GM18867 (cell line): ENCODE measurements at regions not wholly inside any gene's neighbourhood (a gene's known extent, or its start where the extent isn't known, plus 50 kb on each side); places are given as distances from the start of the nearest gene placed in this dataset.

Experiments
- ATAC-seq: cut with Tn5 transposase; IDR thresholded peaks from one replicate; pipeline ENCODE4 v1.9.1; 2021; ENCODE audit warnings: mild to moderate bottlenecking, moderate library complexity; ENCODE audit not compliant: unreplicated experiment

DNA sequence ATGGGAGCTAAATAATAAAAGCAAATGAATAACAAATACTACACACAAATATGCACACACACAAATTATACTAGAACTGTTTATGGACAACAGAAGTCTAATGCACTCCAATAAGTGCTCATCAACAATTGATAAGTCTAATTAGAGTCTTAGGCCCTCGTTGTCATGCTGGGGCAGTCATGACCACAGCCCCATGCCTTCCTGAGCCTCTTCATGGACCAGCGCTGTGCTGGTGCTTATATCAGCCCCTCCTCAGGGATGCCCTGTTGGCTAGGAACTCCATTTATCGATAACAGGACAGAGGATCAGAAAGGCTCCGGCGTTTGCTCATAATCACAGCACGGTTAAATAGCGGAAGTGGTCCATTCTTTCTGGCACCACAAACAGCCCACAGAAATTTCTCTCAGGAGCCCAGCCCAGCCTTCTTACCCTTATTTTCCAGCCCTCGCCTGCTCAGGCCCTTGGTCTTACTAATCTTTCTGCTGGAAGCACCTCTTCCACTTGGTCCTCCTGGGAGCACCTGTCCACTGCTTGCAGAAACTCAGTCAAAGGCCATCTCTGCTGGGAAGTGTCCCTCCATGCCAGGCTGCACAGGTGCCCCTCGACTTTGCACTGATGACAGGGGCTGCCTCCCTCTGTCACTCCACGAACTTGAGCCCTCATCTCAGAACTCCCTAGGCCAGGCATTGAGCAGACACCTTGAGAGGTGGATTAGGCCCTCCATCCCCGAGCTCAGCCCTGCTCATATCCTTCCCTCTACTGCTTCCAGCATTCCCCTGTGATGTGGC, 500.2 kb upstream of the HS6ST1 start:
- no peak for ATAC-seq

DNA sequence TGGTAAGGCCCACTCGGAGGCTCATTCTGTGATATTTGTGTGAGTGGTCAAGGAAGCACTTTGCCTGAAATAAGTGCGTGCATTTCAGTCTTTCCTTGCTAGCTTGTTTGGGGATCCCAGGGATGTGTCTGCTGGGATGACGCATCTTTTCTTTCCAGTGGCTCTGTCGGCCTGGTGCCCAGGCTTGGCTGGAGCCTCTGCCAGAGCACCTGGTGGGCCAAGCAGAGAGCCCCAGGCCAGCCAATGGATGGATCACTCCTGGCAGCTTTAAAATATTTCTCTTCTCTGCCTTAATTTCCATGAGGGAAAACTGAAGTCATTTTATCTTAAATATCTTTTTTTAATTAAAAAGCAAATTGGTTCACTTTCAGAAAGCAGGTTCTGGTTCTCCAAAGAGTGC, 501.8 kb upstream of the HS6ST1 start:
- ATAC-seq: no peak

DNA sequence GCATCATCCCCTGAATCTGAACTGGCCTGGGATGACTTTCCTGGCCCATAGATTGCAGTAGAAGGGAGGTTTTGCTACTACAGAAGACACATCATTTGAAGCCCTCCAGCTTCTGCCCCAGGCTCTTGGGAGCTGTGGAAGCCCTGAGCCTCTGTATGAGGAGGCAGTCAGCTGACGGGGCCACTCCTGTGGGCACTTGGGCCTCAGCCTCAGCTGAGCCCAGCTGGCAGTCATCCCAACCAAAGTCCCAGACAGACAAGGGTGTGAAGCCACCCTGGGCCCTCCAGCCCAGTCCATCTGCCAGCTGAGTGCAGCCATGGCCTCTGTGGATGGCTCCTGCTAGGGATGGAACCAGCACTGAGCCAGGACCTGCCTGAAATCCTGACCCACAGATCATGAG, 502.3 kb upstream of the HS6ST1 start:
- no peak for ATAC-seq

DNA sequence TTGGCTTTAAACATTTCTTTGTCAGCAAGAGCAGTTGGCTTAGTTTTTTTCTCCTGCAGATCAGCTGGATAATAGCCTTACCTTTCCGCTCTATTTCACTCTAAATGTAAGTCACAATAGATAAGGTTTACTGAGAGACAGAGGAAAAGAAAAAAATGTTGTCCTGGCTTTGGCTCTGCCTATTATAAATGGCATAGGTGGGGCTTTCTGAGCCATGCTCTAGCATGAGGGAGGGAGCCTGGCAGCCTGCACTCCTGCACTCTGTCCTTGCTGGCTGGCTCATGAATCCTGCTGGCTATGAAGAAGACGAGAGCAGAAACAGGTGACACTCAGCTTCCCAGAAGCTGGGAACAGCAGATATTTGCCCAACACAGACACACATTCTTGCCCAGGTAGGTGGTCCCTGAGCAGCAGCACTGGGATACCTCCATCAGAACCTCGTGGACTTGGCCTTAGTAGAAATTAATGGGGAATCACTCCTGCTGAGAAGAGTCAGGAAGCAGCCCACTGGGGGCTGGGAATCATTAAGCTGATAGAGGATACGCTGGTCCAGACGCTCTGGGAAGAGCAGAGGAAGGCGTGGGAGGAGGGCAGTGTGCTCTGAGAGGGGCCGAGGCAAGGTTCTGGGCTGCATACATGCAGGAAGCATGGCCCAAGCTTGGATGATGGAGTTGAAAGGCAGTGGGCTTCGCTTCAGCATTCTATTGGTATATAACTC, 514.4 kb upstream of the HS6ST1 start:
- ATAC-seq: no peak

DNA sequence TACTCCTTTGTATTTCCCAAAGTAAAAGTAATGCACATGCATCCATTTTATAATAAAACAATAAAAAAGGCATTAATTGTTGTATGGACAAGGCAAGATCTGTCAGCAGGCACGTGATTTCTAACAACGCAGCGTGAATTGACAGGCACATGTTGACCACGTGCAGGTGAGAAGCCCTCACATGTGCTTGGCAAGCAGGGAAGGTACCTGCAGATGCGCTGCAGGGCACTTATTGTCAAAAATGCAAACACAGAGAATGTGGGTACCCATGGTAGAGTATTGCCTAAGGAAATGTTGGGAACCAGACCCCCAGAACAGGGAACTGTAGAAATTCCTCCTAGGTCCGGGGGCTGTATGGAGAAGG, 515.0 kb upstream of the HS6ST1 start:
- ATAC-seq: no peak

DNA sequence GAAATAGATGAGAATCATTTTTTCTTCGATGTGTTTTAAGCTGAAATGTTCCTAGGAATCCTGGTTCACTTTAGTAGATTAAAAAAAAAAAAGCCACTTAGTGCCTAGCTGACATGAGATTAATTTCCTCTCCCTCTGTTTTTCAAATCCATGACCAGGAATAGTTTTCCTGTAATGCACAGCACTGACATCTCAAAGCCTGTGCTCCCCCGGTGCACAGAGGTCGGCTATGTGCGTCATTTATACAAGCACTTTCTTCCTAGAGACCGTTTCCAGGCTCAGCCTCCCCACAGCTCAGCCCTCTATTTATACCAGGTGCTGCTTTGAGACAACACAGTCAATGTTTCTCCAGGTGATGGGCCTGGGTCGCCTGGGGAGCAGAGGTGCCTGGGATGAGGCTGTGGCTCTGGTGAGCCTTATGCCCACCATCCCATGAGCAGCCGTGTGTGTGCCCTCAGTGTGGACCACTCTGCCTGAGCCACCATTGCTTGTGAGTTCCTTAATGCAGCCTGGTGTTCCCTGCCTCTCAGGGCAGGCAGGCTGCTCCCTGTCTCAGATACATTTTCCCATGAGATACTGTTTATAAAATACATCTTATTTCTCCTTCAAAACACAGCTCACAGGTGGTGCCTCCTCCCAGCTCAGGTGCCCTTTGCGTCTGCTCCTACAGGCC, 515.7 kb upstream of the HS6ST1 start:
- ATAC-seq: no peak

DNA sequence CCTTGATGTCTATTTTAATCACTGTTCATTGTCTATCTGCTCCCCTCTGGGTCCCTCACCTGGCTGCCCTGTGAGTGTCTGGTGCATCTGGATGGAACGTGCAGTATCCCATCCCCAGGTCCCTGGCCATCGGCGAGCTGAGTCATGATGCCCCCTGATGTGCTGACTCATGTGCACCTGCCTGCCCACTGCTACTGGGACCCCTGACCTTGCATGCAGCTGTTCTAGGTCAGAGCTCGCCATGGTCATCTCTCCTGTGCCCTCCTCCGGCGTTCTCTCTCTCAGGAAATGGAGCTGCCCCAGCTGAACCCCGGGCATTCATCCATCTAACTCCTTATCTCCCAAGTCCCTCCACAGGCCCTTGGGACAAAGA, 516.2 kb upstream of the HS6ST1 start:
- ATAC-seq: no peak

DNA sequence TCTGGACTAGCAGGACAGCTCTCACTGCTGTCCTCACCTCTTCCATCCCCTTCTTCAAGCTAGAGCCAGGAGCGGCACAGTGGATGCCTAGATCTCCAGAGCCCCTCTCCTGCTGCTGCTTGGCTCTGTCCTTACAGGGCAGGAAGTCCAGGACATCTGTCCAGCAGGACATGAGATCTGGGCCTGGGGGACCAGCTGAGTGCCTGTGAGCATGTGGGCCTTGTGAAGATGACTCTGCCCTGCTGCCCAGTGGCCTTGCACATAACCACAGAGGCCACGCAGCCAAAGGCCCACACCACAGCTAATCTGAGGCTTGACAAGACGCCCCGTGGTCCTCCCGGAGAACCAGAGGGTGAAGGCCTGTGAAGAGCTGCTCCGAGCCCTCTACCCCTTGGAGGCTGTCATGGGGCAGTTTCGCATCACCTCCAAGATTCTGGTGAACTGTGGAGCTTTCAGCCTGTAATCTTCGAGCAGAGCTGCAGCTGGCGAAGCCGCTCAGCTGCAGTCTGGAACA, 516.7 kb upstream of the HS6ST1 start:
- no peak for ATAC-seq

DNA sequence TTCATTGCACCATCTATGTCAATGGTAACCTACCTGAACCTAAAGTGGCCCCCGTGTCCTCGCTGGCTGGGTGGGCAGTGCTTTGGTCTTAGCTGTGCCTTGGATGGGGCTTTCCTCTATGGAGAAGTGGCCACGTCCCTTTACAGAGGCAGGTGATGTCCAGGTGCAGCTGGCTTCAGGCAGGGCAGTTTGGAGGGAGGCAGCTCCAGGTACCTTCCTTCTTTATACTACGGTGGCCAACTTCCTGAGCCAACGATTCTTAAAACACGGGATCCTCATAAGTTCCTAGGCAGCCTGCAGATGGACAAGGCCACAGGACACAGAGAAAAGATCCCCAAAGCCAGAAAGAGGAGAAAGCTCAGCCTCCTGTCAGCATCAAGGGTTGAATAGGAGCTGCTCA, 517.3 kb upstream of the HS6ST1 start:
- no peak for ATAC-seq

DNA sequence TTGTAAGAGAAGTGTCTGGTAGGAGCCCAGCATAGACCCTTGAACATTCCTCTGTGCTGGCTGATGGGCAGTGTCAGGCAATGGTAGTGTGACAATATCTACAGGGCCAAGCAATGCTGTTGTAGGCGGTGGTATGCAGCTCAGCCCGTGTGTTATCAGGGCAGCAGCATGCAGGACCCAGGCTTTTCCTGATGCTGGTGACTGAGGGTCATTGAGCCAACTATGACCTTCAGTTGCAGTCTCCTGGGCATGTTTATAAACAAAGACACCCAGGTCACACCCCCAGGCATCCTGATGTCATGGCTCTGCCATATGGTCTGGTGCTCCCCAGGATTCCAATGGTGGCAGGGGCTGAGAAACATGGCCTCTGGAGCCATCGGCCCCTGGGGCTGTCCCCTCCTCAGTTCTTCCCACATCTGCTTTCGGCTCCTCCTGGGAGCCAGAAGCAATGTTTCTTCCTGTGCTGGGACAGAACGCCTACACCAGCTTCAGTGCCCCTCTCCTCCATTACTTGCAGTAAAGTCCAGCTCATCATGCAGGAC, 518.0 kb upstream of the HS6ST1 start:
- ATAC-seq: no peak

DNA sequence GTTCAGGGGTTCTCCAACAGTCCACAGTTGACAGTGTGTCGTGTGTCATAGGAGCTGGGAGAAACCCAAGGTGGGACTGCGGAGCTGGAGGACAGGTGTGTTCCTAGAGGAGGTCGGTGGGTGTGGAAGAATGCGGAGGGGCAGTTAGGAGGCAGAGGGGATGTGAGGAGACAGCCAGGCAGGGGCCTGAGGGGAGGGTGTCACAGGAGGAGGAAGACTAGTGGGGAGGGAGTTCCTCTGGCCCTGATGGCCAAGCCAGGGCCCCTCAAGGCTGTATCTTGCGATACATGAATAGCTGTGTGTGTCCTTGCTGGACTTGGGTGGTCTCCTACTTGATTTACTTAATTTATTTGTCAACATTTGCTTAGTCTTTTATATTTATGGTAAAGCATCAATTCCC, 519.6 kb upstream of the HS6ST1 start:
- no peak for ATAC-seq

DNA sequence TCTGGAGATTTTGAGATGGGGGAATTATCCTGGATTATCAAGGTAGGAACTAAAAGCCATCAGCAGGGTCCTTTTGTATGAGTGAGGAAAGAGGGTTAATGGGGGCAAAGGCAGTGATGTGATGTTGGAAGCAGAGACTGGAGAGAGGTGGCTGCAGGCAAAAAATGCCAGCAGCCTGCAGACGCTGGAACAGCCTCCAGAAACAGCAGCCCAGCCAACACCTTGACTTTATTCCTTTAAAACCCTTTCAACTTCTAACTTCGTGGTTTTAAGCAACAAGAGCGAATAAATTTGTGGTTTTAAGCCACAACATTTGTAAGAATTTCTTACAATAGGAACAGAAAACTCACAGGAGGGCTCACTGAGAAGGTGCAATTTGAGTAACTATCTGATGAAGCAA, 523.1 kb upstream of the HS6ST1 start:
- no peak for ATAC-seq

DNA sequence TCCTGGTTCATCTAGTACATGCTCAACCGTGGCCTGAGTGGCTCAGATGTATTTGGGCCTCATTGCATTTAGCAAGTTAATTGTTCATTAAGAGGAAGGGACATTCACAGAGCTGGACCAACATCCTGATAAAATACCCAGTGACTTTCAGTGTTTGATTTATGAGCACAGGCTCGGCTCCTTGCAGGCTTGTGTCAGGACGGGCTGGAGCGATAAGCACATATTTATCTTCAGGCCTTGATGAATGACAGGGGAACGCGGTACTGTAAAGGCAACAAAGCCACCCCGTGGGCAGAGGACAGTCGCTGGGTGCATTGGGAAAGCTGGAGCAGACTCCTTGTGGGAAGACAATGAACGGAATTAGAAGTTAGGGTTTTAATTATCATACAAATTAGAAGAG, 548.6 kb upstream of the HS6ST1 start:
- no peak for ATAC-seq

DNA sequence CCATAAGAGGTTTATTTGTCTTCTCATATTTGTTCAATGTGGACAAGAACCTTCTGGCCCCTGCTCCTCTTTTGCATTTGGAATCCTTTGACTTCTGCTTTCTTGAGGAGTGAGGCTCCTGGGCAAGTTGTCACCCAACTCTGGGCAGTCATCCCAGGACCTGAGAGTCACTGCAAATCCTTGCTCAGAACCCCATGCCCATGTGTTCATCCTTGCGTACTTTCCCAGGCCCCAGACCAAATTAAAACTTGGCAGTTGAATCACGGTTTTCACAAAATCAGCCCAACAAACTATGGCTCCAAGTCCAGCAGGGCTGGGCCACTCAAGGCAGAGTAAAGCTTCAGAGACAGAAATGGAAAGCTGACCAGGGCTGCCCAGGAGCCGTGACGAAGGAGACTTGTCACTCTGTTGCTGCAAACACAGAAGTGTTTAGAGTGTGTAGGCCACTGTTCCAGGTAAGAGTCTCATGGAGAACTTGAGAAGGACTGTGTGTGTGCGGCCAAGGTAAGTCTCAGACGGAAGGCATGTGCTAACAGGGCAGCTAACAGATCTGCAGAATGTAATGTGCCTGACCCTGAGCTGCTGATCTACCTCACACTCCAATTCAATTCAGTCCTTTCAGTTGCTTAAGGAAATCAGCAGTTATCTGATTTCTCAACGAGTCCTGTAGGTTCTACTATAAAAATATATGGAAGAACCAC, 549.4 kb upstream of the HS6ST1 start:
- ATAC-seq: no peak

DNA sequence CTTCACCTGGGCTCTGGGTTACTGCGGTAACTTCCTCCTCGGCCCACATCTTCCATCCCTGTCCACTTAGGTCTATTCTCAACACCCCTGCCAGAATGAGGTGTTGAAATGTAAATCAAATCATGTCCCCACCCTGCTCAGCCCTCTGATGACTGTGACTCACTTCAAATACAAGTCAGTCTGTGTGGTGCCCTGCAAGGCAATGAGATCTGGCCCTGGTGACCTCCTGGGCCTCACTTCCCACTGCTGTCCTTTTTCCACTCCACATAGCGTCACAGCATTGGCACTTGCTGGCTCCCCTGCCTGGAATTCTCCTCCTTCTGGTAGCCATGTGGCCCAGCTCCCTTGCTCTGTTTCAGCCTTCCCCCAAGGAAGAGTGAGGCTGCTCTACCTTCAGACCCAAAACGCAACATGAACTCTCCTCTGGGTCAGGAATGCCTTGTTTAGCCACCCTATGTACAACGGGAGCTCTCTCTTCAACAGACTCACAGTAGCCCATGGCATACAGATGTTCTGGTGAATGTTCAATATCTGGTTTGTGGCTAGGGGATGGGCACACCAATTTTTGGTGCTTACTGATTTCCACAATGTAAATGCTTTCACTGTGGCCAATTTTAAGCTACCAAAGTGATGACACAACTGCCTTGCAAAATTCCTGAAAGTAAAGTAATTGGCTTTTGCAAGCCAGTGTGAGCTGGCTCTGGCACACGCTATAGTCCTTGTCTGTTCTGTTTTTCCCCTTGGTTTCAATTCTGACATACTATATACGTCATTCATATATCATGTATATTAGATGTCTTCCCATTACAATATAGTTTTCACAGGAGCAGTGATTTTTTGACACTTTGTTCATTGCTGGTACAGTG, 550.3 kb upstream of the HS6ST1 start:
- no peak for ATAC-seq

DNA sequence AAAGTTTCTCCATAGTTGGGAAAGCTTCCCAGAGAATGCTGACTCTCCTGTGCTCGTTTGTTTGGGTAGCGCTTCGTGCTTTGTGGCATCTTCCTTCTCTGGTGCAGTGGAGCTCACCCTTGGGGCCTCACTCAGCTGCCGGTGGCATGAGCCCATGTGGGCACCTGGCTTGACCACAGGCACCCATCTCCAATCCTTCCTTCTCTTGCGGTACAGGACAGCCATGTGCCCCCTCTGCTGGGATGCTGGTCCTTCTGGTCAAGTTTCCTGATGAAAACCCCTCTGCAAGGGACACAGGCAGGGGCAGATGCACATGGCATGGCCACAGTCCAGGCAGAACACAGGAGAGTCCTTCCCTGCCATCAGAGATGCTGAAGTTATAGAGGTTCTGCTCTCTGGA, 555.9 kb upstream of the HS6ST1 start:
- no peak for ATAC-seq

DNA sequence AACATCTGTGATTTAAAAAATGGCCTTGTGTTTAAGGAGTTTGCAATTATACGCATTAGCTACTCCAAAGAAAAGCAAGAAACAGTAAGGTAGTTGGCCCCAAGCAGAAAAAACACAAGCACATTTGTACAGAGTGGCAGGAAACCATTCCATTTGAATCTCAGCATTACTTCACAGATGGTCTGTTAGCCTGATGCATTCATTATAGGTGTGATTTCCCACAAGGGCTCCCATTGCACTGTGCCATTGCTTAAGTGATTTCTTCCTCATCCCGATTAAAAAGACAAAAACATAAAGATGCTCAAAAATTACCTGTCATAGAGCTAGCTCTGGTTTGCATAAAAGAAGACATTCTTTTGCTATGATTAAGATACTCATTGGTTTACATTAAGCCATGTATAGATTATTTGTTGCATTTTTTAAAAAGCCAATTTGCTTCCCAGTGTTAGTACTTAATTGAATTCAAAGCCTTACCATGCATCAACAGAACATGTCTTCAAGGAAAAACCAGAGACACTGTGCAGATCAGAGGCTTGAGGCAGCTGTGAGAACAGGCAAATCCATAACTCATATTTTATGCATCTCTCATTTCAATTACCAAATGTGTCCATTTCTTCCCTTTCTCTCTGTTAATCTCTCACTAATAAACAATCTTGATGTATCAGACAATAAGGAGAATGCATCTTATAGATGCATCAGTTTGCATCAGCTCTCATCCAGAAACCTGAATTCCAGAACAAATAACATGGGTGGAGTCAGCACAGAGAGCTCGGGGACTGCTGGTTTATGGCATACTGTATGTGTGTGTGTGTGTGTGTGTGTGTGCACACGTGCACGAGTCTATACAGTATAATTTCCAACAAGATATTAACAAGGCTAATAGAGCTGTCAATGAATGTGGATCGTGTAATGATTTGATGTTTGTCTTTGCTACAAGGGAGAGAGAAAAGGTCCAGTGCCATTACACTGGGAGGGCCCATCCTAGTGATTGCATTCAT, 558.6 kb upstream of the HS6ST1 start:
- ATAC-seq: no peak

DNA sequence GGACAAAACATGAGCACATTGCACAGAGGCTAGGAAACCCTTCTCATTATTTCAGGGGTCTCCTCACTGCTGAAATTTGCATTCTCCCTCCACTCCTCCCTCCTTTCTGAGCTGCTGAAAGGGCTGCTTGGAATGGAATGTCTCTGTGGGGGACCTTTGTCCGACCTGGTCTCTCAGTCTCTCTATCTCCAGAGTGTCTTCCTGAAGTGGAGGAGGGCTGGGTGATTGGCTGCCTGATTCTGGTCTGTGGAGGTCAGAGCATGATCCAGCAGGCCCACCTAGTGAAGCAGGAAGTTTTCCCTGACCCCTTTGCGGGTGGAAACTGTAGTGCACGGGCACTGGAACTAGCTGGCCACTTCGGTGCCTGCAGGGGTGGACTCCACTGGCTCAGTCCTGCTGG, 560.5 kb upstream of the HS6ST1 start:
- no peak for ATAC-seq

DNA sequence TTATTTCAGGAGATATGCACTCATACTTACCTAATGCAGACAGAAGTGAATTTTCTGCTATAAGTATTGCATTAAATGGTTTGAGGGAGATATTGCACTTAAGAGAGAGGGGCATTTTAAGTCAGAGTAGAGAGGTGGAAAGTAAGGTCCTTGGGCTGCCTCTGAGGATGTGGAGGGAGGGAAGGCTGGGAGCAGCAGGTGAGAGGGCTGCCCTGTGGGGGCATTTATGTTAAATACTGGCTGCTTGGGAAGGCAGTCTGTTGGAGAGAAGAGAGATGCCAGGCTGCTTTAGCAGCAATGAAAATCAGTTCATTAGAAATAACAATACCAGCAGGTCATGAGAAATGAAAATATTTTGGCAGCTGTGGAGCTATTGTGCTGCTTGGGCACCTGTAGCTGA, 576.2 kb upstream of the HS6ST1 start:
- ATAC-seq: no peak
